GM19455 (cell line): ENCODE measurements at regions not wholly inside any gene's neighbourhood (a gene's known extent, or its start where the extent isn't known, plus 50 kb on each side); places are given as distances from the start of the nearest gene placed in this dataset.

Experiments
- ATAC-seq: cut with Tn5 transposase; IDR thresholded peaks from one replicate; pipeline ENCODE4 v1.9.1; 2021; ENCODE audit not compliant: unreplicated experiment

GRCh38 chr7:25619963-25620799, 391.9 kb upstream of the NPVF start:
- ATAC-seq = no peak

DNA sequence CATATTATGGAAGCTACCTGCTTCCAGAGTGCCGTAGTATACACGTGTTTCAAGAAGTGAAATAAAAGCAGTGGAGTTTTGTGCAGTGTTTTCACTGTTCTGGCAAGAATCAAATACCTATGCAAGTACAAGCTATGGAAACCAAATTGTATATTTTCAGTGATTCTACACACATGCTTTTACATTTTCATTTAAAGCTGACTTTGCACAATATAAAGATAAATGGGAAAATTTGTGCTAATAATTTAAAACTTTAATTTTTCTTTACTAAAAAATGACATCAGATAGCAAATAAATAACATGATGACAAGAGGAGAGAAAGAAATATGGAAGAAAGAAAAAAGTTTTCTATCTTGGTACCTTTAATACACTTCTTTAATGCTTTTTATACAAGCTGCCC, 393.7 kb upstream of the NPVF start:
- no peak for ATAC-seq

GRCh38 chr7:25622695-25623094, 394.4 kb upstream of the NPVF start:
- no peak for ATAC-seq

GRCh38 chr7:25624051-25624450, 395.8 kb upstream of the NPVF start:
- ATAC-seq = no peak

DNA sequence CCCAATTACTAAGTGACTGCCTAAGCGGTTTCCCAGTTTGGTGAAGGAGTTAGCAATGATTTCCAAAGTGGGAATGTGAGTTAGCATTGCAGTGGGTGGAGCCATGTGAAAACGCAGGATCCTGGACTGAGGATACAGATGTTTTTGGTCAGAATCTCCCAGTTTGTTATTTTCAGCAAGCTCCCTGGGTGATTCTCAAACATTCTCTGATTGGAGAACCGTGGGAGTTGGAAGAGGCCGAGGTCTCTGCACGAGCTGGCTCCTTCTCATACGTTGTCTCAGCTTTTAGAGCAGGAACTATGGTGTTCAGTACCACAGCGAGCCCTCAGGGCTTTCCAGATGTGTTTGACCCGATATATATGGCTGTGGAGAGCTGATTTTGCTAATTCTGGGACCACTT, 396.5 kb upstream of the NPVF start:
- ATAC-seq = no peak

GRCh38 chr7:25625306-25625992, 397.2 kb upstream of the NPVF start:
- ATAC-seq = no peak

GRCh38 chr7:25626451-25627131, 398.3 kb upstream of the NPVF start:
- ATAC-seq = no peak

- no peak for ATAC-seq
Observed at GRCh38 chr7:25628446-25628845, 400.2 kb upstream of the NPVF start.

GRCh38 chr7:25632616-25633015, 404.3 kb upstream of the NPVF start:
- no peak for ATAC-seq

DNA sequence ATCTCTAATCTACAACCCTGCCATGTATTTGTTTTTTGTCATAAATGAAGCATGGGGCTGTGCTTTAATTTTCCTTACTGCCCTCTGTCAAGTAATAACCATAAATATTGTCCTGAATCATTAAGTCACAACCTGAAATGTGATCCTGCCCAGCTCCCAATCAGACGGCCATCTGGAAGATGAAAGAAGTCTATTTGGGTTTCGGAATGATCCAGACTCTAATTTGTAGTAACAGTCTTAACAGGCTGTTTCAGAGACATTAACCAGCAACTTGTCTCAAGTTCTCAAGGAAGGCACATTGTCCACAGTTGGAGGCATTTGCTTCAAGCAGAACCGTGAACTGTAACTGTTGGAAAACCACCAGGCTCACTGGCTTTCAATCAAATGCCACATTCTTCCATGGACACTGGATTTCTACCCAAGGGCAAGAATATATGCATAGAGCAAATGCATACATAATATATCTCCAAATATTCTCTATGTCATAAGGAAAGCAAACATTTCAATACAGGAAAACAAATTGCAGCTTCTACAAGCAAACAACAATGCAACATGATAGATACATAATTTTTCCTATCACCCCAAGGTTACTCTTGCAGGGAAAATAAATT, 405.2 kb upstream of the NPVF start:
- no peak for ATAC-seq

DNA sequence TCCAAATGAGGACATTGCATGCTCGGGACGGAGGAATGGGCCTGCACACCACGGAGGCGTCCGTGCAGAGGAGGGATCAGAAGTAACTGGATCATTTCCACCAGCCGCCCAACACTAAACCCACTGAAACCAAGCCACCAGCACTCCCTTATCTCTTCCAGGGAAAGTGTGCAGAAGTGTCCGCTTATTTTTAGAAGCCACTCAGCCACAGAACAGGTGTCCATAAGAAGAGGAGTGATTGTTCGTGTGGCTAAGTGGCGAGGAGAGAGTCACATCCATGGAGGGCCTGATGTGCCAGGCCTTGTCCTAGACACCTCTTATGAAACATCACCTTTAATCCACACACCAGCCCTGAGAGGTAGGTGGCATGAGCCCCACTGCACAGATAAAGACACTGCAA, 407.9 kb upstream of the NPVF start:
- no peak for ATAC-seq

GRCh38 chr7:25636871-25637283, 408.6 kb upstream of the NPVF start:
- no peak for ATAC-seq

- ATAC-seq = no peak
Observed at GRCh38 chr7:25638068-25638467, 409.8 kb upstream of the NPVF start.

GRCh38 chr7:25638590-25639244, 410.4 kb upstream of the NPVF start:
- no peak for ATAC-seq

GRCh38 chr7:25642849-25643248, 414.6 kb upstream of the NPVF start:
- no peak for ATAC-seq

DNA sequence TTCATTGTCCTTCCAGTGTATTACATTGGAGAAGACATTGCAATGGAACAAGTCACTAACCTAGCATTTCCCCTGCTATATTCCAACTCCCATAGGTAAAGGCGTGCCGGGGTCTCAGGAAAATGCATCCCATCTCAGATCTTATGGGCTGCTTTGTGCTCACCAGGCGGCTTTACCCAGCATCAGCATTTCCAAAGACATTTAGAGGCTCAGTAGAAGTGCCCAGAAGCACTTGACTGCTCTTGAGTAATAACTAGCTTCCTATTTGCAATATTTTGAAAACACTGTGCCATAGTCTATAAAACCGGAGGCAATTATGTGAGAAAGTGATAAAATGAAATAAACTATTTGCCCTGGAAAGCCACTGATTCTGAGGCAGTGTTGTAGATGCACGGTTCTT, 415.0 kb upstream of the NPVF start:
- no peak for ATAC-seq

DNA sequence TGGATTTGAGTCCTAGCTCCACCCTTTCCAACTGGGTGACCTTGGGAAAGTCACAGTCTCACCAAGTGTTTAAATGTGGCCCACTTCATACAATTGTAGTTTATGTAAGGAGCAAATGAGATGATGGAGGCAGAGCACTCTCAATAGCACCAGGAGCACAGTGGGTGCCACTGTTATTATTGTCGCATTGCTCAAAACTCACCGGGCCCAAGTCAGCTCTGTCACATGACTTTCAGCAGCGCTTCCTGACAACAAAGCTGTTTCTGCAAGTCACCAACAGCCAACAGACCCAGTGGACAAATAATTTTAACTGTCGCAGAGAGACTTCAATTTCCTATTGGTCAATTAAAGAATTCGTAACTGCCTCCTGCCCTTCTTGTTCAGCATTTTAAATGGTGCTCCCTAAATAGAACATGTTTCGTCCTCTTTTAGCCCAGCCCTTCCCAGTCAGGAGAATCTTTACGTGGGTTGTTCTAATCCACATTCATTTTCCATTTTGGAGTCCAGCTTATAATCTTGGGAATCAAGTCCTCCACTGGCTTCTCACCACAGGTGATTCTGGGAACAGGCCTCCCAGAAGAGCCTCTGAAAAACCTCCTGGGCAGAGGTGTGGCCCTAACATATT, 415.6 kb upstream of the NPVF start:
- ATAC-seq = no peak

- ATAC-seq = no peak
Observed at GRCh38 chr7:25646726-25647413, 418.6 kb upstream of the NPVF start.

GRCh38 chr7:25647872-25648271, 419.6 kb upstream of the NPVF start:
- ATAC-seq = no peak

DNA sequence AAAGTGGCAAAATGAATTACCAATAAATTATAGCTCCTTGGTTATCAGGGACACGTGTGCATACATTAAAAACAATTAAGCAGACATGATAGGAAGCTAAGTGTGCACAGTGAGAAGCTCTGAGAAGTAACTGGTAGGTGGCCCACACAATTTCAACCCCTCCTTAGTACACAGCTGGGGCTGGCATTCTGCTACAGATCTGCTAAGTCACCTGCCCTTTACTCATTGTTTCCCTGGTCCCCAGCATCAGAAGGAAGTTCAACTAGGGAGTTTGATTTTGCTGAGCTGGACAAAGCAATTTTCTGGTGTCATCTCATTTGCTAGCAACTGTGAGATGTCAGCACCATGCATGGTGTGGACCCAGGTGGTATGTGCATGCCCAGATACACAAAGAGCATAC, 424.1 kb upstream of the NPVF start:
- ATAC-seq = no peak
